ENCODE measurements at regions not wholly inside any gene's neighbourhood (a gene's known extent, or its start where the extent isn't known, plus 50 kb on each side); places are given as distances from the start of the nearest gene placed in this dataset.

- no peaks in the 10 kb centered on the region for H3K36me3 ChIP-seq (ENCODE audit: insufficient read depth, low read length)
- Mint-ChIP-seq H3K36me3 (no peaks in the 10 kb centered on the region), H3K4me3 (no peak overlapping the region), H3K27me3 (no peaks in the 10 kb centered on the region), H3K4me1 (no peaks in the 10 kb centered on the region), H3K9me3 (no peaks in the 10 kb centered on the region), H3K27ac (no peak overlapping the region)
- POLR2A ChIA-PET: no interaction called here
- CTCF ChIA-PET: no interaction called here
- no peak overlapping the region for H3K27ac ChIP-seq (ENCODE audit: low read depth, low read length)
- no peaks in the 10 kb centered on the region for H3K27me3 ChIP-seq (ENCODE audit: insufficient read depth, low read length, poor library complexity, severe bottlenecking)
- DNase-seq: no peak
- H3K4me1 ChIP-seq (ENCODE audit: insufficient read depth, low read length): no peaks in the 10 kb centered on the region
- no peak overlapping the region for H3K4me3 ChIP-seq (ENCODE audit: low read length)
- H3K9me3 ChIP-seq (ENCODE audit: low read length): no peaks in the 10 kb centered on the region
These were observed 576.7 kb downstream of the DIPK2A start for GRCh38 chr3:144548346-144548745.

- Mint-ChIP-seq H3K9me3 (no peaks in the 10 kb centered on the region), H3K27me3 (no peaks in the 10 kb centered on the region), H3K4me3 (no peak overlapping the region), H3K36me3 (no peaks in the 10 kb centered on the region), H3K4me1 (no peaks in the 10 kb centered on the region), H3K27ac (no peak overlapping the region)
- H3K36me3 ChIP-seq (ENCODE audit: insufficient read depth, low read length): no peaks in the 10 kb centered on the region
- H3K9me3 ChIP-seq (ENCODE audit: low read length): no peaks in the 10 kb centered on the region
- no peaks in the 10 kb centered on the region for H3K4me1 ChIP-seq (ENCODE audit: insufficient read depth, low read length)
- CTCF ChIA-PET: no interaction called here
- DNase-seq: no peak
- no peaks in the 10 kb centered on the region for H3K27me3 ChIP-seq (ENCODE audit: insufficient read depth, low read length, poor library complexity, severe bottlenecking)
- H3K4me3 ChIP-seq (ENCODE audit: low read length): no peak overlapping the region
- POLR2A ChIA-PET: no interaction called here
- H3K27ac ChIP-seq (ENCODE audit: low read depth, low read length): no peak overlapping the region
These were observed 577.5 kb downstream of the DIPK2A start for GRCh38 chr3:144549166-144549565.

DNA sequence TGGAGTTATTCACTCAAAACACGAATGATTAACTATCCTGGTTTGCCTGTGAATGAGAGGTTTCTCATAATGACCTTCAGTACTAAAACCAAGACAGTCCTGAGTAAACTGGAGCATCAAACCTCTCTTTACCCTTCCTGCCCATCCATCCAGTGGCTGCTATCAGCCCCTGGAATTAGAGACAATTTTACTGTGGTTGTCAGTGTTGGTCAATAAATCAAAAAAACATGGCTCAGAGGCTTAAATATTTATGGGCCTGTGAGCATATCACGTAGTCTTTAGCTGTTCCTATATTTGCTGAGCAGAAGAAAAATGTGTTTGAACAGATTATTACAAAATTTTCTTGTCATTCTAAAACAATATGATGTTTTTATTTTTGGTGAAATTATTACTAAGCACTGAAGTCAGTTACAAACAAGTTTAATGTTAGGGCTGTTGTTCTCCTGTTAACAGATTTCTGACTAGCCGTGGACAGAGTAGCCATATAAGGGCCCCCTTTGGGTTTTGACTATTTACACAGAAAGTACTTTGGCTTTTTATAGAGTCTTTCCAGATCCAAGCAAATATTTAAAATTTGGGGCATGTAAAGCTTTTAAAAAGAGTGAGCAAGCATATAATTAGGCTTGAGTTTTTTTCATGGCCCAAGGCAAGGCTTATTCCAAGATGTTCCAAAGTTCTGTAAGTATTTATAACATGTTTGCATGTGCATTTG lies 580.9 kb downstream of the DIPK2A start:
- Histone ChIP-seq H3K9me3 (ENCODE audit: low read length) (no peaks in the 10 kb centered on the region), H3K4me1 (ENCODE audit: insufficient read depth, low read length) (no peaks in the 10 kb centered on the region), H3K4me3 (ENCODE audit: low read length) (no peak overlapping the region), H3K27me3 (ENCODE audit: insufficient read depth, low read length, poor library complexity, severe bottlenecking) (no peaks in the 10 kb centered on the region), H3K36me3 (ENCODE audit: insufficient read depth, low read length) (no peaks in the 10 kb centered on the region), H3K27ac (ENCODE audit: low read depth, low read length) (no peak overlapping the region)
- no peak for DNase-seq
- no peaks in the 10 kb centered on the region for H3K4me1 Mint-ChIP-seq
- no peaks in the 10 kb centered on the region for H3K9me3 Mint-ChIP-seq
- CTCF ChIA-PET: no interaction called here
- H3K27ac Mint-ChIP-seq: no peak overlapping the region
- no peaks in the 10 kb centered on the region for H3K36me3 Mint-ChIP-seq
- H3K4me3 Mint-ChIP-seq: no peak overlapping the region
- POLR2A ChIA-PET: no interaction called here
- no peaks in the 10 kb centered on the region for H3K27me3 Mint-ChIP-seq

- H3K27ac Mint-ChIP-seq: no peak overlapping the region
- ChIA-PET CTCF (no interaction called here), POLR2A (no interaction called here)
These were observed 581.7 kb downstream of the DIPK2A start for GRCh38 chr3:144553301-144553700.

GRCh38 chr3:144554889-144555288 lies 583.3 kb downstream of the DIPK2A start:
- no peak for DNase-seq
- H3K27ac Mint-ChIP-seq: no peak overlapping the region
- H3K27me3 Mint-ChIP-seq: no peaks in the 10 kb centered on the region
- no peaks in the 10 kb centered on the region for H3K4me1 Mint-ChIP-seq
- no peak overlapping the region for H3K27ac ChIP-seq (ENCODE audit: low read depth, low read length)
- no peak overlapping the region for H3K4me3 ChIP-seq (ENCODE audit: low read length)
- POLR2A ChIA-PET: no interaction called here
- H3K9me3 Mint-ChIP-seq: no peaks in the 10 kb centered on the region
- H3K4me1 ChIP-seq (ENCODE audit: insufficient read depth, low read length): no peaks in the 10 kb centered on the region
- no peaks in the 10 kb centered on the region for H3K36me3 Mint-ChIP-seq
- CTCF ChIA-PET: no interaction called here
- H3K4me3 Mint-ChIP-seq: no peak overlapping the region
- no peaks in the 10 kb centered on the region for H3K9me3 ChIP-seq (ENCODE audit: low read length)
- H3K36me3 ChIP-seq (ENCODE audit: insufficient read depth, low read length): no peaks in the 10 kb centered on the region
- no peaks in the 10 kb centered on the region for H3K27me3 ChIP-seq (ENCODE audit: insufficient read depth, low read length, poor library complexity, severe bottlenecking)

More at GRCh38 chr3:144553301-144553700, 581.7 kb downstream of the DIPK2A start:
- Histone ChIP-seq H3K36me3 (ENCODE audit: insufficient read depth, low read length) (no peaks in the 10 kb centered on the region), H3K4me3 (ENCODE audit: low read length) (no peak overlapping the region), H3K27me3 (ENCODE audit: insufficient read depth, low read length, poor library complexity, severe bottlenecking) (no peaks in the 10 kb centered on the region), H3K9me3 (ENCODE audit: low read length) (no peaks in the 10 kb centered on the region), H3K4me1 (ENCODE audit: insufficient read depth, low read length) (no peaks in the 10 kb centered on the region), H3K27ac (ENCODE audit: low read depth, low read length) (no peak overlapping the region)
- H3K27me3 Mint-ChIP-seq: no peaks in the 10 kb centered on the region
- H3K4me3 Mint-ChIP-seq: no peak overlapping the region
- DNase-seq: no peak
- H3K4me1 Mint-ChIP-seq: no peaks in the 10 kb centered on the region
- no peaks in the 10 kb centered on the region for H3K36me3 Mint-ChIP-seq
- no peaks in the 10 kb centered on the region for H3K9me3 Mint-ChIP-seq

DNA sequence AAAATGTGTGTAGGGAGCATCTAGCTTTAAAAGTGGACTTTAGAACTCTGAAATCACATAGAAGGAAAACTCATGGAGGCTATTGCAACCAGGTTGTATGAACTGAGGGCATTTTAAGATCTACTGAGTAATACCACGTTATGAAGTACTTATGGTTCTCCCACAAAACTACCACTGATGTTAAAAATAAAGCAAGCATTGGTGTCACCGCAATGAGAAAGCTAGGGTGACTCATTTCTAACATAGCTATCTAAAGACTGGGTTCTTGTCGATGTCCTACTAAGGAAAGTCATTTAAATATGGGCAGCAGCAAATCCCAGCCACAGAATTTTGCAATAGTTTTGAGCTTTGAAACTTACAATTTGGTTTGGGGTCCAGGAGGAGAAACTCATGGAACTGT lies 584.8 kb downstream of the DIPK2A start:
- CTCF ChIA-PET: no interaction called here
- DNase-seq: no peak

DNA sequence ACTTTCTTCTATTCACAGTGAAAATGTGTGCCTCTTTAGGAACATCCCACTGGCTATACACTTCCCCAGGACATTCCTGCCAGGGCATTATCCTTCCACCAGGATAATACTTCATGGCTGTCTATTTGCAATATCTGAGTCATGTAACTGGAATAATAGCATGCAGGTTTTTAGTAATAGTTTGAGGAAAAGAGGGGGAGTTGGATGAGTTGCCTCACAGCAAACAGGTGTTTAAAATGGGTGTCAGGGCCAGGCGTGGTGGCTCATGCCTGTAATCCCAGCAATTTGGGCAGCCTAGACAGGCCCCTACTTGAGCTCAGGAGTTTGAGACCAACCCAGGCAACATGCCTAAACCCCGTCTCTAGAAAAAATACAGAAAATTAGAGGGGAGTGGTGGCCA lies 585.9 kb downstream of the DIPK2A start:
- Mint-ChIP-seq H3K4me3 (no peak overlapping the region), H3K27me3 (no peaks in the 10 kb centered on the region), H3K9me3 (no peaks in the 10 kb centered on the region), H3K27ac (no peak overlapping the region), H3K4me1 (no peaks in the 10 kb centered on the region), H3K36me3 (no peaks in the 10 kb centered on the region)
- ChIA-PET POLR2A (no interaction called here), CTCF (no interaction called here)
- Histone ChIP-seq H3K4me3 (ENCODE audit: low read length) (no peak overlapping the region), H3K4me1 (ENCODE audit: insufficient read depth, low read length) (no peaks in the 10 kb centered on the region), H3K27me3 (ENCODE audit: insufficient read depth, low read length, poor library complexity, severe bottlenecking) (no peaks in the 10 kb centered on the region), H3K9me3 (ENCODE audit: low read length) (no peaks in the 10 kb centered on the region), H3K27ac (ENCODE audit: low read depth, low read length) (no peak overlapping the region), H3K36me3 (ENCODE audit: insufficient read depth, low read length) (no peaks in the 10 kb centered on the region)
- DNase-seq: no peak

More for the DNA sequence above, 584.8 kb downstream of the DIPK2A start:
- Histone ChIP-seq H3K9me3 (ENCODE audit: low read length) (no peaks in the 10 kb centered on the region), H3K4me1 (ENCODE audit: insufficient read depth, low read length) (no peaks in the 10 kb centered on the region), H3K4me3 (ENCODE audit: low read length) (no peak overlapping the region), H3K27ac (ENCODE audit: low read depth, low read length) (no peak overlapping the region), H3K36me3 (ENCODE audit: insufficient read depth, low read length) (no peaks in the 10 kb centered on the region), H3K27me3 (ENCODE audit: insufficient read depth, low read length, poor library complexity, severe bottlenecking) (no peaks in the 10 kb centered on the region)
- H3K27me3 Mint-ChIP-seq: no peaks in the 10 kb centered on the region
- no peak overlapping the region for H3K4me3 Mint-ChIP-seq
- H3K9me3 Mint-ChIP-seq: no peaks in the 10 kb centered on the region
- POLR2A ChIA-PET: no interaction called here
- H3K36me3 Mint-ChIP-seq: no peaks in the 10 kb centered on the region
- no peak overlapping the region for H3K27ac Mint-ChIP-seq
- H3K4me1 Mint-ChIP-seq: no peaks in the 10 kb centered on the region

GRCh38 chr3:144564011-144564410 lies 592.4 kb downstream of the DIPK2A start:
- Histone ChIP-seq H3K4me3 (ENCODE audit: low read length) (no peak overlapping the region), H3K9me3 (ENCODE audit: low read length) (no peaks in the 10 kb centered on the region), H3K4me1 (ENCODE audit: insufficient read depth, low read length) (no peaks in the 10 kb centered on the region), H3K27me3 (ENCODE audit: insufficient read depth, low read length, poor library complexity, severe bottlenecking) (no peaks in the 10 kb centered on the region), H3K27ac (ENCODE audit: low read depth, low read length) (no peak overlapping the region), H3K36me3 (ENCODE audit: insufficient read depth, low read length) (no peaks in the 10 kb centered on the region)
- H3K4me3 Mint-ChIP-seq: no peak overlapping the region
- no peak for DNase-seq
- H3K4me1 Mint-ChIP-seq: no peaks in the 10 kb centered on the region
- H3K9me3 Mint-ChIP-seq: peaks cover 0 to 10% (median 4%) of the 10 kb centered on the region in 5 donors
- no peak overlapping the region for H3K27ac Mint-ChIP-seq
- CTCF ChIA-PET: no interaction called here
- no peaks in the 10 kb centered on the region for H3K36me3 Mint-ChIP-seq
- peaks cover 0 to 2% of the 10 kb centered on the region in 2 donors for H3K27me3 Mint-ChIP-seq
- POLR2A ChIA-PET: no interaction called here

- Mint-ChIP-seq H3K9me3 (peaks cover 0 to 10% (median 4%) of the 10 kb centered on the region in 5 donors), H3K36me3 (no peaks in the 10 kb centered on the region), H3K4me1 (no peaks in the 10 kb centered on the region), H3K27me3 (peaks cover 0 to 2% of the 10 kb centered on the region in 2 donors), H3K4me3 (no peak overlapping the region), H3K27ac (no peak overlapping the region)
- DNase-seq: no peak
- no peak overlapping the region for H3K27ac ChIP-seq (ENCODE audit: low read depth, low read length)
- POLR2A ChIA-PET: no interaction called here
- H3K4me1 ChIP-seq (ENCODE audit: insufficient read depth, low read length): no peaks in the 10 kb centered on the region
- H3K36me3 ChIP-seq (ENCODE audit: insufficient read depth, low read length): no peaks in the 10 kb centered on the region
- CTCF ChIA-PET: no interaction called here
- no peaks in the 10 kb centered on the region for H3K27me3 ChIP-seq (ENCODE audit: insufficient read depth, low read length, poor library complexity, severe bottlenecking)
- H3K9me3 ChIP-seq (ENCODE audit: low read length): no peaks in the 10 kb centered on the region
- no peak overlapping the region for H3K4me3 ChIP-seq (ENCODE audit: low read length)
These were observed 594.7 kb downstream of the DIPK2A start for GRCh38 chr3:144566320-144566719.

All from CD8-positive, alpha-beta memory T cell (primary cell).